Panc1 (cell line): ENCODE measurements at regions not wholly inside any gene's neighbourhood (a gene's known extent, or its start where the extent isn't known, plus 50 kb on each side); places are given as distances from the start of the nearest gene placed in this dataset.

Experiments
- CTCF ChIP-seq: fragments of 450-650 bp; IDR thresholded peaks from 2 replicates; pipeline ENCODE4 v1.5.1; 2017; ENCODE audit warnings: mild to moderate bottlenecking
- POLR2AphosphoS5 ChIP-seq: IDR thresholded peaks from 2 replicates; pipeline ENCODE4 v1.6.1; 2012; ENCODE audit warnings: mild to moderate bottlenecking, low read depth, low read length, moderate library complexity
- REST ChIP-seq, 2 experiments: IDR thresholded peaks; 2 replicates each; pipeline ENCODE4 v1.6.1; 2011 to 2012; ENCODE audit warnings: low read depth in 2 of 2, control low read depth in 1 of 2, low read length in 1 of 2, mild to moderate bottlenecking in 1 of 2, moderate library complexity in 1 of 2; ENCODE audit not compliant: insufficient read depth in 1 of 2
- SIN3A ChIP-seq: IDR thresholded peaks from 2 replicates; pipeline ENCODE4 v1.6.1; 2012; ENCODE audit warnings: low read depth, mild to moderate bottlenecking, low read length, moderate library complexity, borderline replicate concordance; ENCODE audit not compliant: insufficient read depth
- TCF7L2 ChIP-seq: IDR thresholded peaks from 2 replicates; pipeline ENCODE4 v1.6.1; 2011; ENCODE audit warnings: mild to moderate bottlenecking, low read depth, low read length, inconsistent platforms

GRCh38 chr21:24759348-24760075, 847.8 kb downstream of the MRPL39 start:
- TF ChIP-seq CTCF (no peak), TCF7L2 (no peak), SIN3A (no peak), POLR2AphosphoS5 (no peak), REST (IDR thresholded peaks at IDR 0.05; ENCODE audit: insufficient read depth in 1 of 2, low read depth in 2 of 2, low read length in 1 of 2) (no peak)
